Uterus (tissue), 3 donors: ENCODE measurements at regions not wholly inside any gene's neighbourhood (a gene's known extent, or its start where the extent isn't known, plus 50 kb on each side); places are given as distances from the start of the nearest gene placed in this dataset.

ENCODE experiments used
- DNase-seq, 2 donors: peaks; one replicate each; pipeline ENCODE4 v3.0.0-alpha.2; 2019 to 2020
- H3K27ac ChIP-seq, 2 donors: fragments of 200-600 bp; sonication (generic); 1 replicate in 1 of 2; 2 replicates in 1 of 2; pipeline ENCODE4 v1.5.1; 2016 to 2018
- H3K27me3 ChIP-seq, 2 donors: fragments of 200-600 bp; sonication (generic); one replicate each; pipeline ENCODE4 v1.5.1; 2018 to 2019; ENCODE audit warnings: control low read depth in 1 of 2
- H3K36me3 ChIP-seq, 2 donors: fragments of 200-600 bp; sonication (generic); one replicate each; pipeline ENCODE4 v1.5.1; 2019; ENCODE audit warnings: control low read depth in 1 of 2
- H3K4me1 ChIP-seq, 2 donors: fragments of 200-600 bp; sonication (generic); one replicate each; pipeline ENCODE4 v1.5.1; 2018 to 2019; ENCODE audit warnings: control low read depth in 1 of 2
- H3K4me3 ChIP-seq, 2 donors: fragments of 200-600 bp; sonication (generic); 1 replicate in 1 of 2; 2 replicates in 1 of 2; pipeline ENCODE4 v1.5.1; 2018 to 2019; ENCODE audit warnings: mild to moderate bottlenecking in 1 of 2
- H3K9me3 ChIP-seq, 2 donors: fragments of 200-600 bp; sonication (generic); one replicate each; pipeline ENCODE4 v1.5.1; 2019; ENCODE audit warnings: control low read depth in 1 of 2
- POLR2A ChIP-seq, 2 donors: fragments of 450-650 bp; IDR thresholded peaks; one replicate each; pipeline ENCODE4 v1.6.1; 2016; ENCODE audit warnings: antibody characterized with exemption in 2 of 2, mild to moderate bottlenecking in 1 of 2, moderate library complexity in 1 of 2
- intact Hi-C: fragments of 100-400 bp; cut with DNase I; formaldehyde crosslinking; loops from one replicate; pipeline ENCODE4 v1.15.1; 2023; ENCODE audit warnings: low total_unique reads
- TF ChIP-seq, protein P1 (sequence below), 4 experiments: fragments of 200-600 bp in 2 of 4; fragments of 450-650 bp in 2 of 4; sonication (generic) in 2 of 4; IDR thresholded peaks; one replicate each; pipeline ENCODE4 v1.5.1; 2016 to 2019; ENCODE audit warnings: antibody characterized with exemption in 4 of 4, mild to moderate bottlenecking in 2 of 4, moderate library complexity in 1 of 4
- donor health status: DM: yes; HTN: yes; CAD: no.

GRCh38 chr14:61102549-61103466 is 121.8 kb downstream of the SLC38A6 start:
- peak overlapping the region; percentile 54 to 57 for H3K27ac ChIP-seq
- intact Hi-C loops: no loop called here
- H3K9me3 ChIP-seq: no peaks in the 10 kb centered on the region

More at GRCh38 chr14:61102549-61103466, 121.8 kb downstream of the SLC38A6 start:
- TF ChIP-seq, protein P1, sequence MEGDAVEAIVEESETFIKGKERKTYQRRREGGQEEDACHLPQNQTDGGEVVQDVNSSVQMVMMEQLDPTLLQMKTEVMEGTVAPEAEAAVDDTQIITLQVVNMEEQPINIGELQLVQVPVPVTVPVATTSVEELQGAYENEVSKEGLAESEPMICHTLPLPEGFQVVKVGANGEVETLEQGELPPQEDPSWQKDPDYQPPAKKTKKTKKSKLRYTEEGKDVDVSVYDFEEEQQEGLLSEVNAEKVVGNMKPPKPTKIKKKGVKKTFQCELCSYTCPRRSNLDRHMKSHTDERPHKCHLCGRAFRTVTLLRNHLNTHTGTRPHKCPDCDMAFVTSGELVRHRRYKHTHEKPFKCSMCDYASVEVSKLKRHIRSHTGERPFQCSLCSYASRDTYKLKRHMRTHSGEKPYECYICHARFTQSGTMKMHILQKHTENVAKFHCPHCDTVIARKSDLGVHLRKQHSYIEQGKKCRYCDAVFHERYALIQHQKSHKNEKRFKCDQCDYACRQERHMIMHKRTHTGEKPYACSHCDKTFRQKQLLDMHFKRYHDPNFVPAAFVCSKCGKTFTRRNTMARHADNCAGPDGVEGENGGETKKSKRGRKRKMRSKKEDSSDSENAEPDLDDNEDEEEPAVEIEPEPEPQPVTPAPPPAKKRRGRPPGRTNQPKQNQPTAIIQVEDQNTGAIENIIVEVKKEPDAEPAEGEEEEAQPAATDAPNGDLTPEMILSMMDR (IDR thresholded peaks at IDR 0.05): no peak
- TF ChIP-seq POLR2A (IDR thresholded peaks at IDR 0.05): no peak
- no peak overlapping the region for H3K4me3 ChIP-seq
- H3K27me3 ChIP-seq: no peaks in the 10 kb centered on the region
- H3K36me3 ChIP-seq: no peaks in the 10 kb centered on the region
- no peaks in the 10 kb centered on the region for H3K4me1 ChIP-seq
- DNase-seq: no peak
